BJ (cell line): ENCODE measurements at regions not wholly inside any gene's neighbourhood (a gene's known extent, or its start where the extent isn't known, plus 50 kb on each side); places are given as distances from the start of the nearest gene placed in this dataset.

Experiments
- CTCF ChIA-PET: fragments of 350-600 bp; formaldehyde crosslinking; extraction: SDS; loops from one replicate; lab custom pipeline; 2021; ENCODE audit warnings: antibody characterized with exemption, inconsistent platforms; lab: Yijun Ruan, JAX
- POLR2A ChIA-PET: fragments of 300-600 bp; sonication (Branson Sonifier 250); formaldehyde crosslinking; extraction: SDS; loops from one replicate; lab custom pipeline; 2021; ENCODE audit warnings: antibody characterized with exemption; lab: Charles Lee
- DNase-seq: peaks from one replicate; pipeline ENCODE4 v3.0.0-alpha.2; 2011; ENCODE audit warnings: low read depth
- H3K27me3 ChIP-seq: 2 replicates; pipeline ENCODE4 v1.6.0; 2011; ENCODE audit warnings: low read length; ENCODE audit not compliant: control insufficient read depth, insufficient read depth
- H3K36me3 ChIP-seq: 2 replicates; pipeline ENCODE4 v1.5.1; 2011; ENCODE audit warnings: low read length; ENCODE audit not compliant: control insufficient read depth, insufficient read depth
- H3K4me3 ChIP-seq: 2 replicates; pipeline ENCODE4 v1.5.1; 2011; ENCODE audit warnings: low read depth, mild to moderate bottlenecking, control low read depth, low read length
- TF ChIP-seq, protein P1 (sequence below): IDR thresholded peaks from 2 replicates; pipeline ENCODE4 v1.5.1; 2011; ENCODE audit warnings: low read depth, mild to moderate bottlenecking, control low read depth, inconsistent platforms, low read length, moderate library complexity; ENCODE audit not compliant: insufficient read depth

DNA sequence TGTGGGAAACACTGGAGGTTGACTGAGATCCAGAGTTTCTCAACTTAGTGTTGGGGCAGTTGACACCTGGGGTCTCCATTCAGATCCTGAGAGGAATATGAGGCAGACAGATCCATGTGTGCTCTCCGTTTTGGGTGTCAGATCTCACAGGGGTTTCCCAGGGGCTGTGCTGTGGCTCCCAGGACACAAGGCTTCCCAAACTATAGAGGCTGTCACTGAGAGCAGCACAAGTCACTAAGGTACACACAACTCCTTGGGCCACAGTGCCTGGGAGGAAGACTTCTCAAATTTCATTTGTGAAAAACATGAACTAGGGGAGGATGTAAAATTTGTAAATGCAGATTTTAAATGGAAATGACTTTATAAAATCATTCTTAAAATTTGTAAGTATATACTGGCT, 363.6 kb downstream of the FBXO8 start:
- no peak for DNase-seq
- ChIA-PET POLR2A (no interaction called here), CTCF (interaction anchor here (0.9 kb wide), 1 partner anchor 34 kb away, joined by 4 read pairs; no protein-coding TSS in a partner anchor)
- H3K4me3 ChIP-seq: no peak overlapping the region
- H3K36me3 ChIP-seq: no peaks in the 10 kb centered on the region
- no peaks in the 10 kb centered on the region for H3K27me3 ChIP-seq
- TF ChIP-seq, protein P1, sequence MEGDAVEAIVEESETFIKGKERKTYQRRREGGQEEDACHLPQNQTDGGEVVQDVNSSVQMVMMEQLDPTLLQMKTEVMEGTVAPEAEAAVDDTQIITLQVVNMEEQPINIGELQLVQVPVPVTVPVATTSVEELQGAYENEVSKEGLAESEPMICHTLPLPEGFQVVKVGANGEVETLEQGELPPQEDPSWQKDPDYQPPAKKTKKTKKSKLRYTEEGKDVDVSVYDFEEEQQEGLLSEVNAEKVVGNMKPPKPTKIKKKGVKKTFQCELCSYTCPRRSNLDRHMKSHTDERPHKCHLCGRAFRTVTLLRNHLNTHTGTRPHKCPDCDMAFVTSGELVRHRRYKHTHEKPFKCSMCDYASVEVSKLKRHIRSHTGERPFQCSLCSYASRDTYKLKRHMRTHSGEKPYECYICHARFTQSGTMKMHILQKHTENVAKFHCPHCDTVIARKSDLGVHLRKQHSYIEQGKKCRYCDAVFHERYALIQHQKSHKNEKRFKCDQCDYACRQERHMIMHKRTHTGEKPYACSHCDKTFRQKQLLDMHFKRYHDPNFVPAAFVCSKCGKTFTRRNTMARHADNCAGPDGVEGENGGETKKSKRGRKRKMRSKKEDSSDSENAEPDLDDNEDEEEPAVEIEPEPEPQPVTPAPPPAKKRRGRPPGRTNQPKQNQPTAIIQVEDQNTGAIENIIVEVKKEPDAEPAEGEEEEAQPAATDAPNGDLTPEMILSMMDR: no peak

DNA sequence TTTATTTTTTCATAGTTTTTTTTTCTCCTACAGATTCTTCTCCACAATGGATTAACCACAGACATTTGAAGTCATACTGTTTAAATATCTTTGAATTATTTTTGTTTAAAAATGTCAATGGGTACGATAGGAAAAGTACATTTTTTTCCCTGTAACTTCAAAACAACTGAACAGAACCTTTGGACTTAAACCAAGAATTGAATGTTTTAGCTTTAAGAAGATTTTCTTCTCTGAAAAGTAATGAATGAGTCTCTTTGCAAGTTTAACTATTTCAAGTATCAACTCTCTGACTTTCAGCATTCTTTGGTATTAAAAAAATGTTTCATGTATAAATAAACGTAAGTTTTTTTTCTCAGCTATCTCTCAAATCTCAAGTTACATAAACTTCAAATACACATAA, 364.3 kb downstream of the FBXO8 start:
- CTCF ChIA-PET: interaction anchor here (0.9 kb wide), 1 partner anchor 34 kb away, joined by 4 read pairs; no protein-coding TSS in a partner anchor
- no peak for DNase-seq
- no peak overlapping the region for H3K4me3 ChIP-seq
- TF ChIP-seq, protein P1: no peak
- H3K36me3 ChIP-seq: no peaks in the 10 kb centered on the region
- H3K27me3 ChIP-seq: no peaks in the 10 kb centered on the region
- POLR2A ChIA-PET: no interaction called here

- H3K36me3 ChIP-seq: no peaks in the 10 kb centered on the region
- ChIA-PET POLR2A (no interaction called here), CTCF (no interaction called here)
- no peak overlapping the region for H3K4me3 ChIP-seq
- no peak for DNase-seq
- TF ChIP-seq, protein P1: no peak
- H3K27me3 ChIP-seq: no peaks in the 10 kb centered on the region
Measured at GRCh38 chr4:173917255-173917960, 366.1 kb downstream of the FBXO8 start.

GRCh38 chr4:173913496-173913895, 370.0 kb downstream of the FBXO8 start:
- TF ChIP-seq, protein P1: no peak
- POLR2A ChIA-PET: no interaction called here
- no peak for DNase-seq
- Histone ChIP-seq H3K36me3 (no peaks in the 10 kb centered on the region), H3K4me3 (no peak overlapping the region), H3K27me3 (no peaks in the 10 kb centered on the region)
- CTCF ChIA-PET: no interaction called here

- Histone ChIP-seq H3K4me3 (no peak overlapping the region), H3K27me3 (no peaks in the 10 kb centered on the region), H3K36me3 (no peaks in the 10 kb centered on the region)
- TF ChIP-seq, protein P1: no peak
- ChIA-PET CTCF (no interaction called here), POLR2A (no interaction called here)
- DNase-seq: no peak
Measured at GRCh38 chr4:173912384-173912783, 371.1 kb downstream of the FBXO8 start.
